Subcutaneous abdominal adipose tissue (tissue), 5 donors: ENCODE measurements at regions not wholly inside any gene's neighbourhood (a gene's known extent, or its start where the extent isn't known, plus 50 kb on each side); places are given as distances from the start of the nearest gene placed in this dataset.
"Not testable (repeated sequence)": the region's sequence is repeated elsewhere in the genome, so short reads cannot be mapped to it uniquely, and the experiment has no call there.

Source experiments
- H3K27ac ChIP-seq: one replicate; pipeline ENCODE4 v1.7.0; 2013; ENCODE audit warnings: low read depth, mild to moderate bottlenecking, inconsistent platforms, low read length, moderate library complexity
- H3K27me3 ChIP-seq, 5 donors: one replicate each; pipeline ENCODE4 v1.7.0; 2013; ENCODE audit warnings: low read length in 5 of 5, inconsistent platforms in 1 of 5; ENCODE audit not compliant: control insufficient read depth in 5 of 5, insufficient read depth in 4 of 5
- H3K36me3 ChIP-seq, 5 donors: one replicate each; pipeline ENCODE4 v1.7.0; 2013; ENCODE audit warnings: low read length in 5 of 5; ENCODE audit not compliant: control insufficient read depth in 5 of 5, insufficient read depth in 5 of 5
- H3K4me1 ChIP-seq, 5 donors: one replicate each; pipeline ENCODE4 v1.7.0; 2013; ENCODE audit warnings: low read length in 5 of 5, mild to moderate bottlenecking in 3 of 5, moderate library complexity in 1 of 5; ENCODE audit not compliant: control insufficient read depth in 5 of 5, insufficient read depth in 5 of 5
- H3K4me3 ChIP-seq, 5 donors: one replicate each; pipeline ENCODE4 v1.7.0; 2013; ENCODE audit warnings: low read length in 5 of 5, low read depth in 1 of 5
- H3K9ac ChIP-seq, 5 donors: one replicate each; pipeline ENCODE4 v1.7.0; 2013; ENCODE audit warnings: low read length in 5 of 5, mild to moderate bottlenecking in 4 of 5, moderate library complexity in 3 of 5
- H3K9me3 ChIP-seq, 5 donors: one replicate each; pipeline ENCODE4 v1.7.0; 2013; ENCODE audit warnings: low read length in 5 of 5; ENCODE audit not compliant: control insufficient read depth in 5 of 5
- donor health status: healthy.
- donor health status: healthy.
- donor health status: healthy.
- donor health status: healthy.
- donor health status: healthy.

- Histone ChIP-seq H3K36me3 (no peaks in the 10 kb centered on the region), H3K4me1 (no peaks in the 10 kb centered on the region), H3K9me3 (peaks cover 0 to 10% (median 2%) of the 10 kb centered on the region in 5 donors), H3K4me3 (no peak overlapping the region), H3K9ac (no peak overlapping the region), H3K27me3 (no peaks in the 10 kb centered on the region), H3K27ac (no peak overlapping the region)
These were observed 86.5 kb downstream of the DKK1 start for GRCh38 chr10:52400562-52400961.

- H3K9me3 ChIP-seq, H3K9ac ChIP-seq, H3K27me3 ChIP-seq, H3K4me3 ChIP-seq, H3K27ac ChIP-seq, H3K4me1 ChIP-seq, H3K36me3 ChIP-seq: not testable (repeated sequence)
These were observed 89.7 kb downstream of the DKK1 start for GRCh38 chr10:52403801-52404200.

- H3K27ac ChIP-seq: no peak overlapping the region
These were observed 95.1 kb downstream of the DKK1 start for GRCh38 chr10:52409195-52409594.

GRCh38 chr10:52409928-52410327, 95.8 kb downstream of the DKK1 start:
- Histone ChIP-seq H3K27me3 (no peaks in the 10 kb centered on the region), H3K4me1 (no peaks in the 10 kb centered on the region), H3K4me3 (no peak overlapping the region), H3K9ac (no peak overlapping the region), H3K9me3 (no peaks in the 10 kb centered on the region), H3K27ac (no peak overlapping the region), H3K36me3 (no peaks in the 10 kb centered on the region)

More at GRCh38 chr10:52409195-52409594, 95.1 kb downstream of the DKK1 start:
- H3K27me3 ChIP-seq: no peaks in the 10 kb centered on the region
- no peaks in the 10 kb centered on the region for H3K9me3 ChIP-seq
- H3K9ac ChIP-seq: no peak overlapping the region
- H3K4me1 ChIP-seq: no peaks in the 10 kb centered on the region
- no peaks in the 10 kb centered on the region for H3K36me3 ChIP-seq
- H3K4me3 ChIP-seq: no peak overlapping the region

- Histone ChIP-seq H3K9me3 (no peaks in the 10 kb centered on the region), H3K36me3 (no peaks in the 10 kb centered on the region), H3K4me3 (no peak overlapping the region), H3K9ac (no peak overlapping the region), H3K27ac (no peak overlapping the region), H3K4me1 (peaks cover 0 to 6% (median 4%) of the 10 kb centered on the region in 5 donors), H3K27me3 (no peaks in the 10 kb centered on the region)
These were observed 96.8 kb downstream of the DKK1 start for GRCh38 chr10:52410916-52411315.

- H3K27me3 ChIP-seq: no peaks in the 10 kb centered on the region
- no peak overlapping the region for H3K4me3 ChIP-seq
- H3K27ac ChIP-seq: no peak overlapping the region
- no peak overlapping the region for H3K9ac ChIP-seq
- H3K36me3 ChIP-seq: no peaks in the 10 kb centered on the region
- H3K9me3 ChIP-seq: no peaks in the 10 kb centered on the region
- peaks cover 0 to 10% (median 5%) of the 10 kb centered on the region in 5 donors for H3K4me1 ChIP-seq
These were observed 105.2 kb downstream of the DKK1 start for GRCh38 chr10:52419281-52419680.

GRCh38 chr10:52420656-52421055, 106.6 kb downstream of the DKK1 start:
- no peak overlapping the region for H3K4me3 ChIP-seq

GRCh38 chr10:52423369-52423768, 109.3 kb downstream of the DKK1 start:
- Histone ChIP-seq H3K27me3 (no peaks in the 10 kb centered on the region), H3K4me1 (peaks cover 0 to 3% (median 0%) of the 10 kb centered on the region in 5 donors), H3K27ac (no peak overlapping the region), H3K36me3 (no peaks in the 10 kb centered on the region), H3K4me3 (no peak overlapping the region), H3K9ac (no peak overlapping the region), H3K9me3 (no peaks in the 10 kb centered on the region)

More at GRCh38 chr10:52420656-52421055, 106.6 kb downstream of the DKK1 start:
- peaks cover 0 to 7% (median 3%) of the 10 kb centered on the region in 5 donors for H3K4me1 ChIP-seq
- no peaks in the 10 kb centered on the region for H3K36me3 ChIP-seq
- no peak overlapping the region for H3K27ac ChIP-seq
- H3K9me3 ChIP-seq: no peaks in the 10 kb centered on the region
- no peak overlapping the region for H3K9ac ChIP-seq
- H3K27me3 ChIP-seq: no peaks in the 10 kb centered on the region

- Histone ChIP-seq H3K9me3 (no peaks in the 10 kb centered on the region), H3K27me3 (no peaks in the 10 kb centered on the region), H3K4me1 (peaks cover 0 to 3% (median 0%) of the 10 kb centered on the region in 5 donors), H3K4me3 (no peak overlapping the region), H3K27ac (no peak overlapping the region), H3K9ac (no peak overlapping the region), H3K36me3 (no peaks in the 10 kb centered on the region)
These were observed 110.3 kb downstream of the DKK1 start for GRCh38 chr10:52424341-52424740.

GRCh38 chr10:52434734-52435133, 120.7 kb downstream of the DKK1 start:
- Histone ChIP-seq H3K9ac (no peak overlapping the region), H3K4me1 (peaks cover 0 to 3% (median 0%) of the 10 kb centered on the region in 5 donors), H3K36me3 (no peaks in the 10 kb centered on the region), H3K4me3 (no peak overlapping the region), H3K9me3 (peaks cover 0 to 3% (median 0%) of the 10 kb centered on the region in 5 donors), H3K27ac (no peak overlapping the region), H3K27me3 (no peaks in the 10 kb centered on the region)

GRCh38 chr10:52436664-52437063, 122.6 kb downstream of the DKK1 start:
- H3K27me3 ChIP-seq: no peaks in the 10 kb centered on the region
- H3K36me3 ChIP-seq: no peaks in the 10 kb centered on the region
- no peak overlapping the region for H3K27ac ChIP-seq
- H3K9ac ChIP-seq: no peak overlapping the region
- H3K4me3 ChIP-seq: no peak overlapping the region
- peaks cover 0 to 3% (median 0%) of the 10 kb centered on the region in 5 donors for H3K9me3 ChIP-seq
- H3K4me1 ChIP-seq: peaks cover 0 to 3% (median 0%) of the 10 kb centered on the region in 5 donors
